C4-2B (cell line): ENCODE measurements at regions not wholly inside any gene's neighbourhood (a gene's known extent, or its start where the extent isn't known, plus 50 kb on each side); places are given as distances from the start of the nearest gene placed in this dataset.

Experiments used
- CTCF ChIP-seq: fragments of 450-650 bp; conservative IDR thresholded peaks from 2 replicates; pipeline ENCODE4 v1.5.1; 2017; ENCODE audit warnings: mild to moderate bottlenecking
- ZFX ChIP-seq: fragments of 450-650 bp; IDR thresholded peaks from 2 replicates; pipeline ENCODE4 v1.6.1; 2017

GRCh38 chr2:67180841-67181240, 216.3 kb upstream of the ETAA1 start:
- TF ChIP-seq CTCF (no peak), ZFX (no peak)
